Mesenchymal stem cell (in vitro differentiated cells and primary cell): ENCODE measurements at regions not wholly inside any gene's neighbourhood (a gene's known extent, or its start where the extent isn't known, plus 50 kb on each side); places are given as distances from the start of the nearest gene placed in this dataset.

Source experiments
- DNase-seq: peaks from one replicate; pipeline ENCODE4 v3.0.0-alpha.2; 2013
- H2AFZ ChIP-seq: one replicate; pipeline ENCODE4 v1.6.1; 2013; ENCODE audit warnings: low read depth, mild to moderate bottlenecking, control low read depth, inconsistent platforms, low read length, moderate library complexity
- H2AK5ac ChIP-seq: 2 replicates; pipeline ENCODE4 v1.6.1; 2013; ENCODE audit warnings: low read length, moderate library complexity, mild to moderate bottlenecking, inconsistent platforms; ENCODE audit not compliant: severe bottlenecking
- H2BK120ac ChIP-seq: one replicate; pipeline ENCODE4 v1.6.1; 2013; ENCODE audit warnings: low read depth, mild to moderate bottlenecking, inconsistent platforms, low read length, moderate library complexity
- H2BK12ac ChIP-seq, 2 experiments: one replicate each; pipeline ENCODE4 v1.6.1; 2013; ENCODE audit warnings: inconsistent platforms in 2 of 2, low read length in 2 of 2, mild to moderate bottlenecking in 2 of 2, moderate library complexity in 2 of 2, control low read depth in 1 of 2
- H2BK15ac ChIP-seq: one replicate; pipeline ENCODE4 v1.6.1; 2013; ENCODE audit warnings: mild to moderate bottlenecking, low read depth, inconsistent platforms; ENCODE audit not compliant: poor library complexity, severe bottlenecking
- H2BK5ac ChIP-seq: 2 replicates; pipeline ENCODE4 v1.6.1; 2013; ENCODE audit warnings: low read depth, mild to moderate bottlenecking, low read length, control low read depth, inconsistent platforms; ENCODE audit not compliant: poor library complexity, severe bottlenecking
- H3K14ac ChIP-seq, 2 experiments: one replicate each; pipeline ENCODE4 v1.6.1; 2013; ENCODE audit warnings: inconsistent platforms in 2 of 2, low read length in 2 of 2, control low read depth in 1 of 2, mild to moderate bottlenecking in 1 of 2, moderate library complexity in 1 of 2
- H3K18ac ChIP-seq, 2 experiments: one replicate each; pipeline ENCODE4 v1.6.1; 2013; ENCODE audit warnings: inconsistent platforms in 2 of 2, low read length in 2 of 2, control low read depth in 1 of 2, low read depth in 1 of 2, mild to moderate bottlenecking in 1 of 2
- H3K23ac ChIP-seq, 2 experiments: one replicate each; pipeline ENCODE4 v1.6.1; 2013; ENCODE audit warnings: inconsistent platforms in 2 of 2, low read length in 2 of 2, mild to moderate bottlenecking in 2 of 2, moderate library complexity in 2 of 2, control low read depth in 1 of 2
- H3K27ac ChIP-seq: 2 replicates; pipeline ENCODE4 v1.5.1; 2013; ENCODE audit warnings: mild to moderate bottlenecking, moderate library complexity, low read length, control low read depth, inconsistent platforms; ENCODE audit not compliant: poor library complexity, severe bottlenecking
- H3K27me3 ChIP-seq, 2 experiments: 2 replicates each; pipeline versions ENCODE4 v1.6.1 to v1.7.0; 2013; ENCODE audit warnings: low read length in 2 of 2, mild to moderate bottlenecking in 2 of 2, moderate library complexity in 2 of 2, control low read depth in 1 of 2, inconsistent platforms in 1 of 2; ENCODE audit not compliant: control insufficient read depth in 1 of 2, insufficient read depth in 1 of 2
- H3K36me3 ChIP-seq, 2 experiments: 2 replicates each; pipeline versions ENCODE4 v1.6.1 to v1.7.0; 2013; ENCODE audit warnings: low read length in 2 of 2, control low read depth in 1 of 2, inconsistent platforms in 1 of 2, low read depth in 1 of 2, mild to moderate bottlenecking in 1 of 2; ENCODE audit not compliant: insufficient read depth in 2 of 2, control insufficient read depth in 1 of 2
- H3K4ac ChIP-seq, 2 experiments: one replicate each; pipeline ENCODE4 v1.6.1; 2013; ENCODE audit warnings: inconsistent platforms in 2 of 2, low read length in 2 of 2, mild to moderate bottlenecking in 2 of 2, moderate library complexity in 2 of 2, control low read depth in 1 of 2, low read depth in 1 of 2
- H3K4me1 ChIP-seq: 2 replicates; pipeline ENCODE4 v1.6.1; 2013; ENCODE audit warnings: low read depth, low read length, control low read depth; ENCODE audit not compliant: control insufficient read depth, insufficient read depth
- H3K4me2 ChIP-seq: 2 replicates; pipeline ENCODE4 v1.6.1; 2013; ENCODE audit warnings: low read length, mild to moderate bottlenecking, inconsistent platforms; ENCODE audit not compliant: poor library complexity, severe bottlenecking
- H3K4me3 ChIP-seq, 2 experiments: 2 replicates each; pipeline versions ENCODE4 v1.5.1 to v1.7.0; 2013; ENCODE audit warnings: low read length in 2 of 2, mild to moderate bottlenecking in 2 of 2, control low read depth in 1 of 2, low read depth in 1 of 2; ENCODE audit not compliant: insufficient read depth in 1 of 2
- H3K79me1 ChIP-seq: replicated peaks from 2 replicates; pipeline ENCODE4 v1.6.1; 2013; ENCODE audit warnings: mild to moderate bottlenecking, control low read depth, low read length, inconsistent platforms; ENCODE audit not compliant: poor library complexity, severe bottlenecking
- H3K9ac ChIP-seq: 2 replicates; pipeline ENCODE4 v1.7.0; 2013; ENCODE audit warnings: mild to moderate bottlenecking, low read length, moderate library complexity
- H3K9me3 ChIP-seq: 2 replicates; pipeline ENCODE4 v1.7.0; 2013; ENCODE audit warnings: mild to moderate bottlenecking, low read length; ENCODE audit not compliant: control insufficient read depth
- H4K8ac ChIP-seq: one replicate; pipeline ENCODE4 v1.6.1; 2013; ENCODE audit warnings: inconsistent platforms, mild to moderate bottlenecking, low read length, moderate library complexity
- H4K91ac ChIP-seq: one replicate; pipeline ENCODE4 v1.6.1; 2013; ENCODE audit warnings: mild to moderate bottlenecking, low read length, inconsistent platforms
- WGBS: methylation state at CpG from one replicate; pipeline ENCODE4 v1.1.7; 2013; ENCODE audit warnings: mixed read lengths; 5-methylcytosine and 5-hydroxymethylcytosine counted together

- H3K23ac ChIP-seq, result no peak overlapping the region
- H2BK120ac ChIP-seq, result no peak overlapping the region
- H3K27me3 ChIP-seq, result peaks cover 12 to 31% of the 10 kb centered on the region in 2 experiments
- H3K4me2 ChIP-seq, result no peak overlapping the region
- no peaks in the 10 kb centered on the region for H3K4me1 ChIP-seq
- no peak overlapping the region for H2BK15ac ChIP-seq
- no peak overlapping the region for H3K4me3 ChIP-seq
- H3K9ac ChIP-seq, result no peak overlapping the region
- no peak overlapping the region for H3K14ac ChIP-seq
- H2BK5ac ChIP-seq, result no peak overlapping the region
- no peak overlapping the region for H3K18ac ChIP-seq
- WGBS, result 67% methylated on average over 1 of the region's 1 CpG
- no peaks in the 10 kb centered on the region for H3K9me3 ChIP-seq
- no peaks in the 10 kb centered on the region for H3K36me3 ChIP-seq
- H3K4ac ChIP-seq, result no peak overlapping the region
- no peak overlapping the region for H3K27ac ChIP-seq
- DNase-seq, result no peak
- H2BK12ac ChIP-seq, result no peak overlapping the region
- H3K79me1 ChIP-seq, result no peaks in the 10 kb centered on the region
- no peak overlapping the region for H2AFZ ChIP-seq
- H4K91ac ChIP-seq, result no peak overlapping the region
- H2AK5ac ChIP-seq, result no peak overlapping the region
- H4K8ac ChIP-seq, result no peak overlapping the region
These were observed 210.1 kb upstream of the CXCL13 start for GRCh38 chr4:77395481-77395880.

GRCh38 chr4:77398256-77398655, 207.4 kb upstream of the CXCL13 start:
- Histone ChIP-seq H4K91ac (no peak overlapping the region), H3K27me3 (peaks cover 23 to 34% of the 10 kb centered on the region in 2 experiments), H2AK5ac (no peak overlapping the region), H3K27ac (no peak overlapping the region), H3K23ac (no peak overlapping the region), H2BK5ac (no peak overlapping the region), H2BK15ac (no peak overlapping the region), H3K9ac (no peak overlapping the region), H3K4ac (no peak overlapping the region), H2BK120ac (no peak overlapping the region), H3K18ac (no peak overlapping the region), H3K14ac (no peak overlapping the region), H3K79me1 (no peaks in the 10 kb centered on the region), H4K8ac (no peak overlapping the region), H3K9me3 (no peaks in the 10 kb centered on the region), H2AFZ (no peak overlapping the region), H3K4me3 (no peak overlapping the region), H3K4me1 (no peaks in the 10 kb centered on the region), H3K4me2 (no peak overlapping the region), H2BK12ac (no peak overlapping the region), H3K36me3 (no peaks in the 10 kb centered on the region)
- WGBS, result 90% methylated on average over 1 of the region's 1 CpG
- no peak for DNase-seq

- H3K27me3 ChIP-seq, result peaks cover 27 to 35% of the 10 kb centered on the region in 2 experiments
- H3K9ac ChIP-seq, result no peak overlapping the region
- H3K14ac ChIP-seq, result no peak overlapping the region
- no peaks in the 10 kb centered on the region for H3K9me3 ChIP-seq
- no peak overlapping the region for H2BK120ac ChIP-seq
- H4K91ac ChIP-seq, result no peak overlapping the region
- no peaks in the 10 kb centered on the region for H3K4me1 ChIP-seq
- no peaks in the 10 kb centered on the region for H3K79me1 ChIP-seq
- H3K18ac ChIP-seq, result no peak overlapping the region
- H3K27ac ChIP-seq, result no peak overlapping the region
- H2BK5ac ChIP-seq, result no peak overlapping the region
- DNase-seq, result no peak
- no peaks in the 10 kb centered on the region for H3K36me3 ChIP-seq
- no peak overlapping the region for H3K23ac ChIP-seq
- H2BK12ac ChIP-seq, result no peak overlapping the region
- H2BK15ac ChIP-seq, result no peak overlapping the region
- H2AFZ ChIP-seq, result no peak overlapping the region
- no peak overlapping the region for H3K4ac ChIP-seq
- H3K4me2 ChIP-seq, result no peak overlapping the region
- no peak overlapping the region for H3K4me3 ChIP-seq
- H2AK5ac ChIP-seq, result no peak overlapping the region
- no peak overlapping the region for H4K8ac ChIP-seq
These were observed 205.8 kb upstream of the CXCL13 start for GRCh38 chr4:77399831-77400230.

GRCh38 chr4:77413766-77414165, 191.9 kb upstream of the CXCL13 start:
- Histone ChIP-seq H2AFZ (no peak overlapping the region), H3K27me3 (peaks cover 51% of the 10 kb centered on the region in 2 experiments), H4K91ac (no peak overlapping the region), H2BK15ac (no peak overlapping the region), H3K4ac (no peak overlapping the region), H3K9ac (no peak overlapping the region), H2BK12ac (no peak overlapping the region), H3K4me3 (no peak overlapping the region), H2BK5ac (no peak overlapping the region), H3K4me1 (no peaks in the 10 kb centered on the region), H3K18ac (no peak overlapping the region), H3K4me2 (no peak overlapping the region), H3K23ac (no peak overlapping the region), H4K8ac (no peak overlapping the region), H3K27ac (no peak overlapping the region), H3K14ac (no peak overlapping the region), H2BK120ac (no peak overlapping the region), H2AK5ac (no peak overlapping the region), H3K9me3 (no peaks in the 10 kb centered on the region), H3K79me1 (no peaks in the 10 kb centered on the region), H3K36me3 (no peaks in the 10 kb centered on the region)
- DNase-seq, result no peak
- WGBS, result 20% methylated on average over 2 of the region's 3 CpGs
